ENCODE measurements at regions not wholly inside any gene's neighbourhood (a gene's known extent, or its start where the extent isn't known, plus 50 kb on each side); places are given as distances from the start of the nearest gene placed in this dataset.

- TF ChIP-seq CTCF (IDR thresholded peaks at IDR 0.05; ENCODE audit: insufficient read depth, low read depth, low read length) (no peak), EZH2 (IDR thresholded peaks at IDR 0.05; ENCODE audit: insufficient read depth, low read length) (no peak)
These were observed 203.0 kb upstream of the MEOX2 start for GRCh38 chr7:15889507-15889906.

Data from astrocyte (in vitro differentiated cells and primary cell).